ENCODE measurements at regions not wholly inside any gene's neighbourhood (a gene's known extent, or its start where the extent isn't known, plus 50 kb on each side); places are given as distances from the start of the nearest gene placed in this dataset.
"Not testable (repeated sequence)": the region's sequence is repeated elsewhere in the genome, so short reads cannot be mapped to it uniquely, and the experiment has no call there.

GRCh38 chr6:139751179-139751578 is 376.7 kb upstream of the CITED2 start:
- DNase-seq (ENCODE audit: low spot score) = no peak

GRCh38 chr6:139748353-139749146 is 374.1 kb upstream of the CITED2 start:
- no peak for DNase-seq (ENCODE audit: low spot score)

GRCh38 chr6:139747154-139747553 is 372.7 kb upstream of the CITED2 start:
- DNase-seq (ENCODE audit: low spot score) = no peak

DNA sequence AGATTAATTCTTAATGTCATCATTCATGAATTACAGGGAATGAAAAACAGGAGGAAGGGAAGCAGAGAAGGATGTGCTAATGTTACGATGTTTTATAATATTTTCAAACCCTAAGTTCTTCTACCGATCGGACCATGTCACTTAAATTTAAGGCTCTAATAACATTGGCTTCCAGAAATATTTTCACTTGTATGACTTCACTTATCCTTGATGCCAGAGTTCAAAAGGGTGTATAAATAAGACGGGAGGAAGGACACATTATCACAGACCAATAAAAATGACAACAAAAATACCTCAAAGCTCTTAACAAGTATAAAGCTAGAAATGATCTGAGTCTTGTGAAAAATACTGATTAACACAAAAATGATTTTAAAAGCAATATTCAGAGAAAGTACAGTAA is 370.4 kb upstream of the CITED2 start:
- no peak for DNase-seq (ENCODE audit: low spot score)

DNA sequence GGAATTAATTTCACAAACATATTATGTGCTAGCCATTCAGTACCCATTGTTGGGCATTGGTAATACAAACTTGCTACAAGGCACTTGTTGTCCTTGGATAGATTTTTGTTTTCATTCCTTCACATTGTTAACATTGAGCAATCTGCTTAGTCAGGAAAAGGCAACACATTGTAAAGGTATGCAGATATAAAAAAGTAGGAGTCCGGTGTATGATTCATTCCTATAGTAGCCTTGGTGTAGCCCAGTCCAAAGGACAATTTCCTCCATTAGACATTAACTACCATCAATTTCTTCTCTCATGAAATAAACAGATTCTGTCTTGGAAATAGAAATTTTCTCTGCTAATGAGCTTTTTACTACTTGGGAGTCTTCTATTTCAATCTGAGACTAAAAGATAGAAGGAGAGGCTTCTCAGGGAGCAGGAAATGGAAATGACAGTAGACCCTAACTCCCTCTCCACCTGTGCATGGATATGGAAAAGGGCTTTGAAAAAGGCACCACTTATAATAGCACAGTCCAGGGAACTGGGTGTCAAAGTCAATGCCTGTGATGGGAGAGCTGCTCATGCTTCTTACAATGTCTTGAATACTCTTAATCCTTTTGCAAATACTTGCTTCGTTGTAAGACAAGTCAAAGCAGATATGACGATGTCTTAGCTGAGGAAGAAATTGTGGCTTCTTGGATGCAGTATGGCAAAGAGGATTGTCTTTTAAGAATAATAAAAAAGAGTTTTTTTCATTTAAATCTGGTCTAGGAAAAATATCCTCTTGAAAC is 369.4 kb upstream of the CITED2 start:
- no peak for DNase-seq (ENCODE audit: low spot score)

- no peak for DNase-seq (ENCODE audit: low spot score)
Observed at GRCh38 chr6:139742671-139743070, 368.2 kb upstream of the CITED2 start.

GRCh38 chr6:139738801-139739455 is 364.5 kb upstream of the CITED2 start:
- DNase-seq (ENCODE audit: low spot score) = no peak

DNA sequence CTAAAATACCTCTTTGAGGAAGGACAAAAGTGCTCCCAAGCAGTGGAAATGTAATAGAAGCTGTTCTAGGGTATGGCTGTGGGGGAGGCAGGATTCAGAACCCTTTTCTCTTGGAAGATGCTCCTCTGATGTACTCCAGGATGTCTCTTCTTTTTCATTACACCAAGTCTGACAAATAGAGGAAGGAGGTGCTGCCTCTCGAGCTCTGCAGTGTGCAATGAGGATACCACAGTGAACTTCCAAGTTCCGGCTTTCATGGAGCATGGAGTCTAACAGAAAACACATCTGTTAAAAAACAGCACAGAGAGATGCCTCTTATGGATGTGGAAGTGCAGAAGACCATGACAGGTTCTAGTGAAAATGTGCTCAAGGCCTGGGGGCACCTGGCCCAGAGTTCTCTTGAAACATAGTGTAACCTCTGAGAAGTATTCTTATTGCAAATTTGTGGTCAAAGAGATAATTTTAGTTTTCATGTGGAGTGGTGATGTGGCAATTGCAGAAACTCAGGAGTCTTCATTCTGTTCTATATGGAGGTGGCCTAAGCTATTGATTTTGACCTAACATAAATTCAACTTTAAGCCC is 362.0 kb upstream of the CITED2 start:
- no peak for DNase-seq (ENCODE audit: low spot score)

DNA sequence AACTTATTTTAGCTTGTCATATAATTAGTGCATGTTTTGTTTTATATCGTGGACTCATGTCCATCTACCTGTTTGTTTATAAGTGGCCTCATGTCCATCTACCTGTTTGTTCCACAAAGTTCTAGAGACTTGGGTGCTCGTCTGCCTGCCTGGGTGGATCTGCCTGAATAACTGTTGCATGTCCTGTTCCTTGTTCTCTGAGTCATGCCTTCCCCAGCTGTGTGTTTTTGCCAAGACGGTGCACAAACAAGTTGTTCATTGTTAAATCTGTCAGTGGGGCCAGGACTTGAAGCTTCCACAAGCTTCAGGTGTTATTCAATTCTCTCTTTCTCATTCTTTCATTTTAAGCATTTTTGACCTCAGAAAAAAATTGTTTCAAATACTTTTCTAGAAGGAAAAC is 358.0 kb upstream of the CITED2 start:
- DNase-seq (ENCODE audit: low spot score) = no peak

DNA sequence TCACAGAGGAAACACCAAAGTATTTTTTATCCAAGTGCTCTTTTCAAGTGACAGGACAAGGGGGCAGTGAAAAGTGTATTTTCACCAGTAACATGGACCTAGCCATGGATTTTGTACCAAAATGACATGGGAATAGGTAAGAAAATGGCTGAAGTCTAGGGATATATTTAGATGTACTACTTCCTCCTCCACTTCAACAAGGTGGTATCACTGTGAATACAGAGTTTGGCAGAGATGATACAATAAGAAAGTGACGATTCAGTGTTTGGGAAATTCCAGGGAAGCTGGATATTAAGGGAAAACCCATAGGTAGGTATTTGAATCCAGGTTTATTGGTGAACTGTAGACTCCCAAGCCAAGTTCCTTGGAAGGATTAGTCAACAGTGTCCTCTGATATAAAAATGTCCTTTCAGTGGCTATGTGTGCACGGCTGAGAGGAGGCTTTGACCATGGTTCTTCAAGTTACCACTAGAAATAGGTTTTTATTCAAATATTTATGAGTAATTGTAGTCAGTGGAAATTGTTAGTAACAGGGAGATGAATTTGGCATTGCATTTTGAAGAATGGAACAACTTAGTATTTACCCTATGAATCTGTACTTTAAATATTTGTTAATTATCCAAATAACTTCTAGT is 356.0 kb upstream of the CITED2 start:
- no peak for DNase-seq (ENCODE audit: low spot score)

- no peak for DNase-seq (ENCODE audit: low spot score)
Observed at GRCh38 chr6:139728876-139729427, 354.5 kb upstream of the CITED2 start.

DNA sequence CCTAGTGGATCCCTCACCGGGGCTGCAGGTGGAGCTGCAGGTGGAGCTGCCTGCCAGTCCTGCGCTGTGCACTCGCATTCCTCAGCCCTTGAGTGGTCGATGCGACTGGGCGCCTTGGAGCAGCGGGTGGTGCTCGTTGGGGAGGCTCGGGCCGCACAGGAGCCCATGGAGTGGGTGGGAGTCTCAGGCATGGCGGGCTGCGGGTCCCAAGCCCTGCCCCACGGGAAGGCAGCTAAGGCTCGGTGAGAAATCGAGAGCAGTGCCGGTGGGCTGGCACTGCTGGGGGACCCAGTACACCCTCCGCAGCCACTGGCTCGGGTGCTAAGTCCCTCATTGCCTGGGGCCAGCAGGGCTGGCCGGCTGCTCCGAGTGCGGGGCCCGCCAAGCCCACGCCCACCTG is 351.8 kb upstream of the CITED2 start:
- not testable (repeated sequence) for DNase-seq (ENCODE audit: low spot score)

- DNase-seq (ENCODE audit: low spot score) = no peak
Observed at GRCh38 chr6:139722530-139722929, 348.1 kb upstream of the CITED2 start.

DNA sequence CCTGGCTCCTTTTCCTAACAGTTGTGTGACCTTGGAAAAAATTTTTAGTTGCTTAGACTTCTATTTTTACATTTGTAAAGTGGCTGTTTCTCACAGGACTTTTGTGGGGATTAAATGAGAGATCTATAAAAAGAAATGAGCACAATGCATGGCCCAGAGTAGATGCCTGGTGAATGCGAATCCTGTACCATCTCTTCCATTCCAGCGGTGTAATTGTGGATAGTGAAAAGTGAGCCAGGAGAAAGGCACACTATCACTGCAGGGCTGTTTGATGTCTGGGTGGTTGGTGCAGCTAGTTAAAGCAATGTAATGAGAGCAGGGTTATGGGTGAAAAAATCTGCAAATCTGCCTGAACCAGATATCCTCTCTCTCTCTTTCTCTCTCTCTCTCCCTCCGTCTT is 347.5 kb upstream of the CITED2 start:
- no peak for DNase-seq (ENCODE audit: low spot score)

- no peak for DNase-seq (ENCODE audit: low spot score)
Observed at GRCh38 chr6:139713900-139714506, 339.6 kb upstream of the CITED2 start.

- no peak for DNase-seq (ENCODE audit: low spot score)
Observed at GRCh38 chr6:139713424-139713823, 339.0 kb upstream of the CITED2 start.

GRCh38 chr6:139712830-139713229 is 338.4 kb upstream of the CITED2 start:
- no peak for DNase-seq (ENCODE audit: low spot score)

- DNase-seq (ENCODE audit: low spot score) = no peak
Observed at GRCh38 chr6:139711804-139712585, 337.5 kb upstream of the CITED2 start.

- no peak for DNase-seq (ENCODE audit: low spot score)
Observed at GRCh38 chr6:139710556-139710955, 336.1 kb upstream of the CITED2 start.

Measured in D341Med (cell line).